Amniotic epithelial cell (primary cell): ENCODE measurements at regions not wholly inside any gene's neighbourhood (a gene's known extent, or its start where the extent isn't known, plus 50 kb on each side); places are given as distances from the start of the nearest gene placed in this dataset.
"Not testable (repeated sequence)": the region's sequence is repeated elsewhere in the genome, so short reads cannot be mapped to it uniquely, and the experiment has no call there.

Experiments used
- DNase-seq: peaks from one replicate; pipeline ENCODE4 v3.0.0-alpha.2; 2010; ENCODE audit warnings: low read depth

DNA sequence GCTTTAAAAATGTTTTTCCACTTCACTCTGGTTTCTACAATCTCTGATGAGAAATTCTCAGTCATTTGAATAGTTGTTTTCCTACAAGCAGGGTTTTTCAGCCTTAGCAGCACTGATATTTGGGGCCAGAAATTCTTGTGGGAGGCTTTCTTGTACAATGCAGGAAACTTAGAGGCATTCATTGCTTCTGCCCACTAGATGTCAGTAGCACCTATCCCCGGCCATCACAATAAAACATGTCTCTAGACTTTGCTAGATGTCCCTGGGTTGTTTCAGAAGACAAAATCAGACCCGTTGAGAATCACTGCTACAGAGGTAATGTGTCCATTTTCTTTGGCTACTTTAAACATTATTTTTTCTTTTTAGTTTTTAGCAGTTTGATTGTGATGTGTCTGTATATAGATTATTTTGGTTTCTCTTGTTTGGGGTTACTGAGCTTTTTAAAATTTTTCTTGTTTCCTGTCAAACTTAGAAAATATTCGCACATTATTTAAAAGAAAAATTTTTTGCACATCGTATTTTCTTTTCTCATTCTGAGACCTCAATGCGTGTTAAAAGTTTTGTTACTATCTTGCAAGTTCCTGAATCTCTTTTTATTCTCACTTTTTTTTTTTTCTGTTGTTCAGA lies 60.8 kb upstream of the CCDC179 start:
- peak; percentile 44 for DNase-seq

DNA sequence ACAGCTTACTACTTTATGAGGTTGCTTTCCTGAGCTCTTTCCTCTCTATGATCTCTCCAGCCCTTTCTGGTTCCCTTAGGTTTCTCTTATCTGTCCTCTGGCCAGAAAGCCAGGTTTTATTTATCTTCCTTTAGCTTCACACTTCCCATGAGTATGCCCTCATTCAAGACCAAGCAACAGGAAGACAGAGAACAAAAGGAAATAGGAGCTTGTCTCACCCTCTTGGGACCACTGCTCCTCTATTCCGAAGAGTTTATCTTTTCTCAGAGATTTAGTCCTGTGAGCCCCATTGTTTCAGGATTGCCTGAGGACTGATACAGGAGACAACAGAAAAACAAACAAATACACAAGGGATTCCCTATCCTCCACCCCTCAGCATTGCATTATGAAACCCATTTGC lies 62.4 kb upstream of the CCDC179 start:
- DNase-seq, result no peak

DNA sequence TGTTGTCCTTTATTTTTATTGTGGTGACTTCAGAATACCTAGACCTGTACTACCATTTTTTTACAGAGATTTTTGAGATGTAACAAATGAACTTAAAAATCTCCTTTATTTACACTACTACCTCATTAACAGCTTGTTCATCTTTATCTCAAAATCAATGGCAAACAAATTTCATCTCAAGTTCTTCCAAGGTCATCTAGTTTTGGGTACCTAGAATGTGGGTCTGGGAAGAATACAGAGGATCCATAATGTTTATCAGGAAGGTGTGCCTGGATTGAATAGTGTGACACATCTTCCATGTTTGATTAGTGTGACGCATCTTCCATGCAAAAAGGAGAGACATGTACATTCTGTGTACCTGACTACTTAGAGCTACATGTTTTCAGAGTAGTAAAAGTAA lies 63.3 kb upstream of the CCDC179 start:
- DNase-seq, result no peak

- no peak for DNase-seq
Measured at GRCh38 chr11:22926341-22926740, 66.1 kb upstream of the CCDC179 start.

- DNase-seq, result no peak
Measured at GRCh38 chr11:22927793-22928192, 67.5 kb upstream of the CCDC179 start.

DNA sequence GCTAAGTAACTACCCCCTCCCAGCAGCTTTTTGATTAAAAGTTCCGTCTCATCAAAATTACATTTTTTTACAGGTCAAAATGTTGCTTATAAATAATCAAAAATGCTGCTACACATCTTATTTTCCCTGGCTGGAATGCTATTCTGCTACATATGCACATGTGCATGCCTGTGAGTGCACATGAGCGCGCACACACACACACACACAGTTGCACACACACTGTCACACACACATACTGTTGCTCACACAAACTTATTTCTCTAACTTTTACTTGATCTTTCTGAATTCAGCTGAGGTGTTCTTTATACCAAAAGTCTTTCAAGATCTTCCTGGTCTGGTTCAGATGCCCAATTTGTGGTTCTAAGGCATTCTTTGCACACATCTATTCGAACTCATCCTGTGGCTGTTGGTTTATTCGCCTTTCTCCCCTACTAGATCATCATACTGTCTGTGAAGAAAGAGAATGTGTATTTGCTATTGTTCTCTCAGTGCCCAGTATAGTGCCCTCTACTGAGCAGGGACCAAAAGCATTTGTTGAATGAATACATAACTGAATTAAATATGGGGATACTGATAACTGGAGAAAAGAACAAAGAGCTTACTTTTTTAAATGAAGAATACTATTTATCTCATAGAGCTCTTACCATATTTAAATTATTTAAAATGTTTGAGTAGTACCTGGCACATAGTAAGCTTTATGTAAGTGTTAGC lies 68.1 kb upstream of the CCDC179 start:
- no peak for DNase-seq

- no peak for DNase-seq
Measured at GRCh38 chr11:22930816-22931594, 70.7 kb upstream of the CCDC179 start.

DNA sequence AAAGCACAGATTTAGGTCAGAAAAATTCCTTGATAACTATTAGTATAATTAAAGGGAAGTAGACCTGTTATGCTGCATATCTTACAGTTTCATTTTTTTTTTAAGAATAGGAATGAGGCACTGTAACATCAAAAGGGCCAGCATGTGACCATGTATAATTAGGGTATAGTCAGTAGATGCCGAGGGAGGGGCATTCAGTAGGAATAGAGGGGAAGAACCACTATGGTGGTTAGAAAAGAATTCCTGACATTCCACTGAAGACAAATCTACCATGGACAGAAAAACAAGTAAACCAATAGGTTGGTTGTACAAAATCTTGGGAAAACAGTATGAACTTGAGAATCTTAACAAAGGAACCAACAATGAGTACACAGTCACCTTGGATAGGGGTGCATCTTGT lies 78.4 kb upstream of the CCDC179 start:
- DNase-seq, result no peak

DNA sequence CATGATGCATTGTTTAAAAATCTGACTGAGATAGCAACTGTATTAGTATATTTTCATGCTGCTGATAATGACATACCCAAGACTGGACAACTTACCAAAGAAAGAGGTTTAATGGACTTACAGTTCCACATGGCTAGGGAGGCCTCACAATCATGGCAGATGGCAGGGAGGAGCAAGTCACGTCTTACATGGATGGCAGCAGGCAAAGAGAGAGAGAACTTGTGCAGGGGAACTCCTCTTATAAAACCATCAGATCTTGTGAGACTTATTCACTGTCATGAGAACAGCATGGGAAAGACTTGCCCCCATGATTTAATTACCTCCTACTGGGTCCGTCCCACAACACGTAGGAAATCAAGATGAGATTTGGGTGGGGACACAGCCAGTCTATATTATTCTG lies 81.3 kb upstream of the CCDC179 start:
- not testable (repeated sequence) for DNase-seq

- DNase-seq, result no peak
Measured at GRCh38 chr11:22957786-22958185, 97.5 kb upstream of the CCDC179 start.

GRCh38 chr11:22974251-22974650 lies 114.0 kb upstream of the CCDC179 start:
- DNase-seq, result no peak

DNA sequence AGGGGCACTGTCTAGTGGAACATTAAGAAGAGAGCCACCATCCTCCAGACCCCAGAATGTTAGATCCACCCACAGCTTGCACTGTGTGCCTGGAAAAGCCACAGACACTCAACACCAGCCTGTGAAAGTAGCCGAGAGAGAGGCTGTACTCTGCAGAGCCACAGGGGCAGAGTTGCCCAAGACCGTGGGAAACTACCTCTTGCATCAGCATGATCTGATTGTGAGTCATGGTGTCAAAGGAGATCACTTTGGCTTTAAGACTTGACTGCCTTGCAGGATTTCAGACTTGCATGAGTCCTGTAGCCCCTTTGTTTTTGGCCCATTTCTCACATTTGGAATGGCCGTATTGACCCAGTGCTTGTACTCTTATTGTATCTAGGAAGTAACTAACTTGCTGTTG lies 115.9 kb upstream of the CCDC179 start:
- DNase-seq, result peak; percentile 63

GRCh38 chr11:22982903-22983302 lies 122.6 kb upstream of the CCDC179 start:
- DNase-seq, result no peak

GRCh38 chr11:22984045-22984444 lies 123.8 kb upstream of the CCDC179 start:
- DNase-seq, result no peak

DNA sequence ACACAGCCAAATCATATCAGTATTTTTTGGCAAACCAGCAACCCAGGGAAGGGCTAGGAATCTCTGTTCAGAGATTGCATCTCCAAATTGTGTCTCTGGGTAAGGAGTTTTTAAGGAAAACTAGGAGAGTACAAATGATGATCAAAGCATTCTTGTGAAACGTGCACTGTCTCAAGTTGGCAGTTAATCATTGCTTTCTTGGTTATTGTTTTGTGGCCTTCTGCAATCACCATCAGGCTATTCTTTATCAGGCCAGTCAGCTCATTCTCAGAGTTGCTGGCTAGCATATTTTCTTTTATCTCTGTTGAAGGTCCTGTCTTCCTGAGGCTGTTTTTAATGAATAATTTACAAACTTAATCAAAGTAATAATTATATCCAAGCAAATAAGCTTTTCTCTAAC lies 129.1 kb upstream of the CCDC179 start:
- no peak for DNase-seq

DNA sequence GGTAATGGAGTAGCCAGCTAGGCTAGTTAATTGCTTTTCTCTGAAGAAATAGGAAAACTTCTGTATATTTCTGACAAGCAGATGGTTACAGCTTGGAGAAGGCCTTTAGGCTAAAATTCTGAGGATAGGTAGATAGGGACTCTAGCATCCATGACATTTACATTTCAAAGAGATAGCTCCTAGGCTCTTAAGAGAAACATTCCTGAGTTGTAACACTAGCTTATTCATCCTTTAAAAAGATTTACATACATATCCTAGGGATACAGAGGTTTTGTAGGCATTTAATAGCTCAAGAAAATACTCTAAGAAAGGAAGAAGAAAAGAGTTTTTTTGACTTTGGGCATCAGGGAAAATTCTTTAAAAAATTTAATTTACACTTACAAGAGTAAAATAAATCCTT lies 130.9 kb upstream of the CCDC179 start:
- no peak for DNase-seq

DNA sequence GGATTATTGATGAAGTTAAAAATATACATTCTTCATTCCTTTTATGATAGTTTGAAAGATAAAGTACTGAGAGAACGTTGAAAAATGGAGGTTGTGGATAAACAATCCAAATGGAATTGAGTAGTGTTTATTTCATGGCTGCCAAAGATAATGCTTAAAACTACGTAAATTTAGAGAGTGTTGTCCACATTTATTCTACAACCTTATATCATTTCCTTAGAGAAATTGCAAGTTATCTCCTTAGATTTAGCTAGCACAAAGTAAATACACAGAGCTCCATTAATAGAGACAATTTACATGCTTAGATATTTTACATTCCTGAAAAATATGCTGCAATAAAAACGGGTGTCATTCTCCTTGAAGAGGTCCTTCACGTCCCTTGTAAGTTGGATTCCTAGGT lies 146.5 kb upstream of the CCDC179 start:
- no peak for DNase-seq

GRCh38 chr11:23010790-23011335 lies 150.6 kb upstream of the CCDC179 start:
- no peak for DNase-seq

GRCh38 chr11:23012930-23013329 lies 152.7 kb upstream of the CCDC179 start:
- no peak for DNase-seq

DNA sequence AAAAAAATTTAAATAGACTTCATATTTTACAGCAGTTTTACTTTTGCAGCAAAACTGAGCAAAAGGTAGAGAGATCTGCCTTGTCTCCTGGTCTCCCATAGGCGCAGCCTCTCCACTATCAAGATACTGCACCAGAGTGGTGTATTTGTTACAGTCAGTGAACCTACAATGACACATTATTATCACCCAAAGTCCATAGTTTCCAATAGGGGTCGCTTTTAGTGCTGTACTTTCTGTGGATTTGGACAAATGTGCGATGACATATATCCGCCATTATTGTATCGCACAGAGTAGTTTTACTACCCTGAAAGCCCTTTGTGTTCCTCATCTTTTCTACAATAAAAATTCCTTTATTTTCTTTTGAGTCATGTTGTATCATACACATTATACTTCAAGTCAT lies 153.2 kb upstream of the CCDC179 start:
- DNase-seq, result no peak

GRCh38 chr11:23021287-23021863 lies 161.1 kb upstream of the CCDC179 start:
- DNase-seq, result peak; percentile 15

- DNase-seq, result no peak
Measured at GRCh38 chr11:23022854-23023253, 162.6 kb upstream of the CCDC179 start.

DNA sequence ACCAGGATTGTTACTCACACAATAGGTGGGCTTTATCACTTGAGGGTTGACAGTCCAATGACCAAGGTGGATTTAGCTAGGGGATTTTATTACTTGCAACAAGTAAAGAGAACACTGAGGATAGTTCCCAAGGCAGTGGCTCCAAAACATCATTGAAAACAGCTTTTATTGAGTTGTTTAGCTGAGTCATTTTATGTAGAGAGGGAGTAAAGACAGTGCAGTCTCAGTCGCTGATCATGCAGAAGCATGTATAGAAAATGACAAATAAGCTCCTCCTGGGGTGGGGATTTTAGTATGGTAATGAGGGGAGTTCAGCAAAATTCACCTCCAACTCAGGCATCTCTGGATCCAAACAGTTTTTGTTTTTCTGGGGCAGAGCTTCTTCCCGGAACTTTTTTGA lies 163.0 kb upstream of the CCDC179 start:
- no peak for DNase-seq
